Rectal smooth muscle tissue (tissue), 1 donor: ENCODE measurements at regions not wholly inside any gene's neighbourhood (a gene's known extent, or its start where the extent isn't known, plus 50 kb on each side); places are given as distances from the start of the nearest gene placed in this dataset.

Source experiments
- H3K27ac ChIP-seq: one replicate; pipeline ENCODE4 v1.7.0; 2013; ENCODE audit warnings: low read depth, low read length, inconsistent platforms
- H3K27me3 ChIP-seq: one replicate; pipeline ENCODE4 v1.7.0; 2013; ENCODE audit warnings: low read length; ENCODE audit not compliant: control insufficient read depth, insufficient read depth
- H3K36me3 ChIP-seq: one replicate; pipeline ENCODE4 v1.7.0; 2013; ENCODE audit warnings: low read length; ENCODE audit not compliant: control insufficient read depth, insufficient read depth
- H3K4me1 ChIP-seq: one replicate; pipeline ENCODE4 v1.7.0; 2013; ENCODE audit warnings: low read length; ENCODE audit not compliant: control insufficient read depth, insufficient read depth
- H3K4me3 ChIP-seq: one replicate; pipeline ENCODE4 v1.7.0; 2013; ENCODE audit warnings: low read length
- H3K9ac ChIP-seq: one replicate; pipeline ENCODE4 v1.7.0; 2013; ENCODE audit warnings: low read length

DNA sequence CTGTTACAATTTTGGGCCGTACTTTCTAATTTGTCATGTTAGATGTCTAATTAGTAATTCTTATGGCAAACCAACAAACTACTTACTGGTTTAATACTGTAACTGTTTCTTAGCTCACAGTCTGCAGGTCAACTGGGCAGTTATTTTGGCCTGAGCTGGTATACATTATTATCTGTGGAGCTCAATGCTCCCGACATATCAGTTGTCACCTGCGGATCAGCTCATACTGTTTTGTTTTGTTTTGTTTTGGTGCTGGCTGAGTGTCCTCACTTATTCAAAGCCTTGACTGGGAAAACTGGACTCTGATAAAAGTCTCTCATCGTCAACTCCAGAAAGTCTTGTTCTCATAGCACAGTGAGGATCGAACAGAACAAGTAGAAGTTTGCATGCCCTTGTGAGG, 1060.6 kb upstream of the CDH8 start:
- no peak overlapping the region for H3K4me3 ChIP-seq
- H3K9ac ChIP-seq = no peak overlapping the region
- H3K27ac ChIP-seq = no peak overlapping the region
- no peaks in the 10 kb centered on the region for H3K27me3 ChIP-seq
- H3K4me1 ChIP-seq = no peaks in the 10 kb centered on the region
- no peaks in the 10 kb centered on the region for H3K36me3 ChIP-seq

DNA sequence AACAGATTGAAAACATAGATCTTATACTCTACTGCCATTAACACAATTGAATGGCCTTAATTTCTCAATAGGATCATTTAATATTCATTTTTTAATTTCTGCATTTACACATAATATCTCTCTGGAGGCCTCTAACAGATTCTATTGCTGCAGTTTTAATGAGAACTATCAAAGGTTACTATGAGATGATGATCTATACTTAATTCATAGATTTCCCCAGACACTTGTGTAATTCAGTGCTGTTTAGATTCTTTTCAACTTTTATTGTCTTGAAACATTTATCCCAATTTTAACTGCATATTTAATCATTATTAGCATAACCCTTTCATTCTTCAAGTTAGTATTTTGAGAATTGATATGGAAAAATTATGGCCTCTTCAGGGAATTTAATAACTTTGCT, 1056.5 kb upstream of the CDH8 start:
- Histone ChIP-seq H3K27ac (no peak overlapping the region), H3K4me3 (no peak overlapping the region), H3K4me1 (no peaks in the 10 kb centered on the region), H3K36me3 (no peaks in the 10 kb centered on the region), H3K27me3 (no peaks in the 10 kb centered on the region), H3K9ac (no peak overlapping the region)

DNA sequence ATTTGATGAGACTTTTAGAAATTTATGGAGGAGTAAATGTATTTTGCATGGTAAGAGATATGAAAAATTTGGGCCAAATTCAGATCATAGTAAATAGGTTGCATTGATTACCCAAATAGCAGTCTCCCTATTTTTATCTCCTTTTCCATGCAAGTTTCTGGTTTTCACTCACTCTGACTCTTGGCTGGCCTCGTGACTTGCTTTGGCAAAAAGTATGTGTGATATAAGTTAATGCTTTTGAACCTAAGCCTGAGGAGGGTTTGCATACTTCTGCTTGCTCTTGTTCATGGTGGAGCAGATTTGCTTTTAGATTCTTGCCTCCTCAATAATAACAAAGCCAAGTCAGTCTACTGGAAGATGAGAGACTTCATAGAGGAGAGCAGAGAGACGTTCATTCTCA, 1045.9 kb upstream of the CDH8 start:
- Histone ChIP-seq H3K9ac (no peak overlapping the region), H3K4me1 (no peaks in the 10 kb centered on the region), H3K27me3 (no peaks in the 10 kb centered on the region), H3K4me3 (no peak overlapping the region), H3K36me3 (no peaks in the 10 kb centered on the region), H3K27ac (no peak overlapping the region)

DNA sequence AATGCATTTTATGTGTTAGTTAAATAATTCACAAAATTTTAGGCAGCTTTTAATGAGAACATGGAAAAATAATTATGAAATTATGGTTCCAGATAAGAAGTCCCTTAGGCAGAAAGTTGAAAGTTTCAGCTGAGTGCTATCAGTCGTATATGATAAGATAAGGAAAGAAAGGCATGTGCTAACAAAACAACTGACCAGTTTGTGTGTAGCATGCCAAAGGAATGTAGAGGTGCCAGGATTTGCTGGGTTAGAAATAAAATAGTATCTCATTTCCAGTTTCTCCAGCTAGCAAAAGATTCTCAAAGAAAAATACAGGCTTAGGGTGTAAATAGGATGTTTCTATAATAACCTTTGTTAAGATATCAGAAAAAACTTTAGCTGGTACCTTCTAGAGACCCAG, 1044.5 kb upstream of the CDH8 start:
- H3K36me3 ChIP-seq = no peaks in the 10 kb centered on the region
- no peaks in the 10 kb centered on the region for H3K27me3 ChIP-seq
- H3K27ac ChIP-seq = no peak overlapping the region
- no peak overlapping the region for H3K9ac ChIP-seq
- H3K4me3 ChIP-seq = no peak overlapping the region
- no peaks in the 10 kb centered on the region for H3K4me1 ChIP-seq

DNA sequence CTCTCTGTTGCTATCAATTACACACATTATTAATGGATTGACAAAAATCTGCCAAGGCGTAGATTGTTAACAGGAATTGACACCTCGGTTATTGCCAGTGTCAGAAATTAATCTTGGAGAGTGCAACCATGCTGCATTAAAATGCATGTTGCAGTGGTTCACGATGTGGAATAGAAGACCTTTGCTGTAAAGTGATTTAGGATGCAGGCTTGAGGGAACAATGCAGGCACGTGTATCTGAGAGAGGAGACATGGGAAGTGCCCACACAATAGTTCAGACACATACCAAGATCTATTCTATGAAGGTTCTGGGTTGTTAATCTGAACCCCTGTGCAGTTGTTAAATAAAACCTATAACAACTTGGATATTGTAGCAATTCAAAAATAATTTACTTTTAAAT, 1032.8 kb upstream of the CDH8 start:
- no peak overlapping the region for H3K4me3 ChIP-seq
- H3K4me1 ChIP-seq = no peaks in the 10 kb centered on the region
- H3K27ac ChIP-seq = no peak overlapping the region
- H3K9ac ChIP-seq = no peak overlapping the region
- H3K36me3 ChIP-seq = no peaks in the 10 kb centered on the region
- H3K27me3 ChIP-seq = no peaks in the 10 kb centered on the region

DNA sequence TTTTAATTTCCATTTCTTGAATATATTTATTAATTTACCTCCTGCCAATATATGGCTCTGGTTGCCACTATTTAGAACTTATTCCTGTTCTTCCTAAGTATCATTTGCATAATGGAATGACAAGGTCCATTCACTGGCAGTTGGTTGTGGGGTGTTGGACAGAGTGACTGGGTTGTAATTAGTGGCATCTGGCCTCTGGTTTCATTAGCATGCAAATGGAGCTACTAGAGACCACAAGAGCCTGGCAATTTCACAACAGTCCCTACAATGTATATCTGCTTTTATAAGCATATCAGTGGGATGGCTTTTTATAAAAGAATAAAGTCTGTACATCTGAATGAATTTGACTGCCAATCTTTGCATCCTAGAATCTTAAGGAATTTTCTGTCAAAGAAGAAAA, 1030.9 kb upstream of the CDH8 start:
- Histone ChIP-seq H3K27ac (no peak overlapping the region), H3K4me1 (no peaks in the 10 kb centered on the region), H3K9ac (no peak overlapping the region), H3K27me3 (no peaks in the 10 kb centered on the region), H3K36me3 (no peaks in the 10 kb centered on the region), H3K4me3 (no peak overlapping the region)

DNA sequence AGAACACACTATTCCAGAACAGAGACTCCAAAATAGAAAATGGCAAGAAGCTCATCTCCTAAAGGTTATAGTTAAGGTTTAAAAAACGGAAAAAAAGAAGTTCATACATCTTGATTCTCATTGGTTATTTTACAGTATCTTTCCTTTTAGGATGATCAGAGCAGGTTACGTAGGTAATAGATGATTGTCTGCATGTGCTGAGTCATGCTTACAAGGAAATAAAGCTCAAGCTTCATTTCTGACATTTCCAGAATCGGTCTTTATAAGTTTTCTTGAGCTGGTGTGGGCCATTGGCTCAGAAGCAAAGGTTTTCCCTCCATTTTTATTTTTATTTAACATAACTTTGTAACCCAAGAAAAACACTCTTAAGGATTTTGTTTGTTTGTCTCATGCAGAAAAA, 1030.3 kb upstream of the CDH8 start:
- H3K4me3 ChIP-seq = no peak overlapping the region
- H3K4me1 ChIP-seq = no peaks in the 10 kb centered on the region
- no peak overlapping the region for H3K27ac ChIP-seq
- no peak overlapping the region for H3K9ac ChIP-seq
- H3K27me3 ChIP-seq = no peaks in the 10 kb centered on the region
- no peaks in the 10 kb centered on the region for H3K36me3 ChIP-seq

DNA sequence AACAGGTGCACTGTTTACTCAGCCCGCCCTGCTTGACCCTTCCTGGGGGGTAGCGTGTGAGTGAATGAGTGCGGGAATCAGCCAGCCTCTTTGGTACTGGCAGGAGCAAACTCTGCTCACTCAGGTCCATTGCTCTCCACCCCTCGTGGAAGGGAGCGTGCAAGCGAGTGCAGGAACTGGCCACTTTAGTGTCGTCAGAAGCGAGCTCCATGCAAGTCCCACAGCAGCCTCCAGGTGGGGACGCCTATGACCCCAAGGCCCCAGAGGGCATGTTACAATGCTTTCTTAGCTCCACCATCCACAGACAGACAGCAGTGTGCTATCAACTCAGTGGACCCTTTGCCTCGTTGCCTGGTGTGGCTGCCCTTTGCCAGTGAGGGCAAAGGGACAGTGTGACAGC, 1025.1 kb upstream of the CDH8 start:
- Histone ChIP-seq H3K36me3 (no peaks in the 10 kb centered on the region), H3K27me3 (no peaks in the 10 kb centered on the region), H3K9ac (no peak overlapping the region), H3K27ac (no peak overlapping the region), H3K4me3 (no peak overlapping the region), H3K4me1 (no peaks in the 10 kb centered on the region)

DNA sequence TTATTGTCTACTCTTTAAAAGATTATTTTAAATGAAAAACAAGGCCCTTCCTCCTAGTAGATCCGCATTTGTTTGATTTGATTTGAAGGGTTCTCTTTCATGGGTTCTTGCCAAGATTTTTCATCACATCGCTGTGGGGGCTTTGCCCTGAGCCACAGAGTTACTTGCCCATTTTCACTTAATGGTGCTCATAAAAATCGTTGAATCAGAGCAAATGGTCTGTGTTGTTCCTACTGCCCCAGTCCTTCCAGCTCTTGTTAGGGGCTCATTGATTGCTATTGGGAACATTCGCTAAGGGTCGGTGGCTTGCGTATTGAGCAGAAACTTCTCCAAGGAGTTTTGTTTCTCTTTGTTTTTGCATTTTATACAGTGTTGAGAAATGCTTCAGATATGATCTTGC, 1023.4 kb upstream of the CDH8 start:
- no peak overlapping the region for H3K27ac ChIP-seq
- no peaks in the 10 kb centered on the region for H3K27me3 ChIP-seq
- no peak overlapping the region for H3K9ac ChIP-seq
- H3K36me3 ChIP-seq = no peaks in the 10 kb centered on the region
- no peak overlapping the region for H3K4me3 ChIP-seq
- H3K4me1 ChIP-seq = no peaks in the 10 kb centered on the region

DNA sequence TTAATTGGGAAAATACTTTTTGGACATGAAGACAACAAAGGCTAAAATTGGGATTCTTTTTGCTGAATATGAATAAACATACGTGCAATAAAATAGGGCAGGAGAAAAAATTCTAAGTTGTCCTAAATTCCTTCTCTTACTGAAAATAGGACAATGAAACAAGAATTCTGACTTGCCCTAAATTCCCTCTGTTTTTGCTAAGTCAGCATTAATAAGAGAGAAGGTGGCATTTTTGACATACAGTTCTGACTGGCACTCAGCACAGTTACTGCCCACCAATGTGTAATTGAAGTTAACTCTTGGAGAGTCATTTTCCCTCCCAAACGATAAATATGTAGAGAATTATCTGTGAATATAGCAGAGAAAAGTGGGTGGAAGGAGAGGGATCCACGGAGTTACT, 1021.1 kb upstream of the CDH8 start:
- no peaks in the 10 kb centered on the region for H3K27me3 ChIP-seq
- H3K9ac ChIP-seq = no peak overlapping the region
- H3K27ac ChIP-seq = no peak overlapping the region
- no peaks in the 10 kb centered on the region for H3K4me1 ChIP-seq
- H3K36me3 ChIP-seq = no peaks in the 10 kb centered on the region
- H3K4me3 ChIP-seq = no peak overlapping the region

DNA sequence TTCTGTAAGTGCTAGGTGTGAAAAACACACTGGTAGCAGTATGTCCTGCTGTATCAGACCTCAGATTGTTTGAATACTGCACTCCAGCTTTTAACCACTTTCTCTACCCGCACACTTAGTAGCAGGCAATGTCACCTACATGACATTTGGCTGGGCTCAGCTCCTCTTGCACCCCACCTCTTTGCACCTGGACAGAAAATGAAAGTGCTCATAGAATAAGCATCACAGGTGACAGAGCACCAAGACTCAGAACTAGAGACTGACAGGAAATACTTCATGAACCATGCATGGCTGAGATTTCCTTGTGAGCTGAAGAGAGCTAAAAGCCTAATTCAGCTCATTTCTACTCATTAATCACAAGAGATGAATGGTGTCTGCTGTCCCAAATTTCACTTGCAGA, 1014.2 kb upstream of the CDH8 start:
- no peaks in the 10 kb centered on the region for H3K27me3 ChIP-seq
- H3K9ac ChIP-seq = no peak overlapping the region
- no peaks in the 10 kb centered on the region for H3K4me1 ChIP-seq
- H3K36me3 ChIP-seq = no peaks in the 10 kb centered on the region
- H3K4me3 ChIP-seq = no peak overlapping the region
- no peak overlapping the region for H3K27ac ChIP-seq

DNA sequence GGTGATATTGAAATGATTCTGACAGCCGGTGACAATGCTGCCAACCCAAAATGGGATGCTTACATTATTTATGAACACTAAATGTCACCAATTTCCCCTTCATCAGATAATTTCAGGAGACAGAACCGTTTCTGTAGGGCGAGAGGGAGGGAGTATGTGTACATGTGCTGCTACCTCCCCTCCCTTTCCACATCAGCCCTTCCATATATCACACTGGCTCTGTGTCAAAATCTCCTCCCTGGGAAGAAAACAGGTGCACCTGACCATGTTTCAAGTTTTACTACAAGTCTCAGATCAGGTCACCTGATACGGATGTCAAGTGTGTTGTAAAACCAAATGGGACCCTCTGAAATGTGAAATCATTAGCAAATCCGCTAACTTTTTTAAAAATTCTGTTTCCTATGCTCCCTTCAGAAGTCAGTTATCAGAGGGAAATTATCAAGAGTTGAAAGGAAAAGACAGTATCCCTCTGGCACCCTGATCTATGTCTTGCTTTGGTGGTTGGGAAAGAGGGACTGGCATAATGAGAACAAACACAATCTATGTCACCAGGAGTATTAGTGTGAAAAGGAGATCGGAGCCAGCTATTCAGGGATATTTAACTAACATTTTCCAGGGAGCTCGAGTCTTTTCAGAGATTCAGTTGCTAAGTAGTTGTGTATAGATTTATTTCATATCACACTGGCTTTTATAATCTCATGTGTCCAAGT, 1002.3 kb upstream of the CDH8 start:
- Histone ChIP-seq H3K9ac (no peak overlapping the region), H3K27me3 (no peaks in the 10 kb centered on the region), H3K36me3 (no peaks in the 10 kb centered on the region), H3K4me1 (no peaks in the 10 kb centered on the region), H3K27ac (no peak overlapping the region), H3K4me3 (no peak overlapping the region)

DNA sequence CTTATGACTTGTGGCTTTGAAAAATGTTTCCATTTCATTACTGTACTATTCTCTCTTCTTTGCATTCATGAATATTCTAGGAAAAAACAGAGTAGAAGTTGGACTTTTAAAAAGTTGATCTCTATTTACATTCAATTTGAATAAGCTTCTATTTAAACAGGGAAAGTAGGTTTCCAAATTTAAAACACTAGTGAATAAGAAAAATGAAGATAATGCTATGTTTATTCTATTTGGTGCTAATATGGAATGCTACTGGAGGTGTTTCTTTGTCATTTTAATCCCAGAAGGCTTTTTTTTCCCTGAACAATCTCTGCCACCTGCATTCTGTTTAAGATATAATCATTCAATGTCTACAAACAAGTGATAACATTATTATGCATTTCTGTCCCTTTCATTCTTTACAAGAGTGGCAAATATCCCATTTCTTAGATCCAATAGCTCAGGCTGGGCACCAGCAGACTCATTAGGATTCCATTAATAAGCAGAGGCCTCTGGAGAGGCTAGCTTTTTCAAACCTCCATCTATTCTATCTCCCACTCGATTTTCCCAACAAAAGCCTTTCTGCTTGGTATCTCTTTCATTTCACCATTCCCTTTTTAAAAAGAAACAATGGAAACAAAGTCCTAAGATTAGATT, 1001.6 kb upstream of the CDH8 start:
- Histone ChIP-seq H3K4me3 (no peak overlapping the region), H3K4me1 (no peaks in the 10 kb centered on the region), H3K27ac (no peak overlapping the region), H3K36me3 (no peaks in the 10 kb centered on the region), H3K9ac (no peak overlapping the region), H3K27me3 (no peaks in the 10 kb centered on the region)
